ENCODE measurements at regions not wholly inside any gene's neighbourhood (a gene's known extent, or its start where the extent isn't known, plus 50 kb on each side); places are given as distances from the start of the nearest gene placed in this dataset.

GRCh38 chr4:126385954-126386353 is 1071.2 kb downstream of the FAT4 start:
- H3K4me3 Mint-ChIP-seq: no peak overlapping the region
- no peak for ATAC-seq (ENCODE audit: low read depth)

DNA sequence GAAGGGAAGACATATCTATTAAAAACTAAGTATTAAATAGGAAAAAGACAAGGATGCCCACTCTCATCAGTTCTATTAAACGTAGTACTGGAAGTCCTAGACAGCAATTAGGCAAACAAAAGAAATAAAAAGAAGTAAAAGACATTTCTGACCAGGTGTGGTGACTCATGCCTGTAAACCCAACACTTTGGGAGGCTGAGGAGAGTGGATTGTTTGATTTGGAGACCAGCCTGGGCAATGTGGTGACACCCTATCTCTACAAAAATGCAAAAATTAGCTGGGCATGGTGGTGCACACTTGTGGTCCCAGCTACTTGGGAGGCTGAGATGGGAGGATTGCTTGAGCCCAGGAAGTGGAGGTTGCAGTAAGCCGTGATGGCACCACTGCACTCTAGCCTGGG is 1071.8 kb downstream of the FAT4 start:
- peaks cover 2% of the 10 kb centered on the region for H3K9me3 Mint-ChIP-seq (ENCODE audit: insufficient read depth)
- H3K27ac ChIP-seq (ENCODE audit: low read length in 2 of 2): no peak overlapping the region
- no CpG with 5 or more reads among the region's 2 CpGs for WGBS (ENCODE audit: insufficient coverage)
- H3K9ac ChIP-seq (ENCODE audit: low read length): no peak overlapping the region
- no peaks in the 10 kb centered on the region for H3K36me3 ChIP-seq (replicated peaks in 1 of 2; ENCODE audit: control extremely low read depth in 1 of 2, control insufficient read depth in 1 of 2, extremely low read depth in 1 of 2, insufficient read depth in 2 of 2, low read length in 1 of 2)
- ChIA-PET CTCF (no interaction called here), POLR2A (no interaction called here)
- TF ChIP-seq EZH2 (IDR thresholded peaks at IDR 0.05; ENCODE audit: borderline replicate concordance, insufficient read depth, low read depth, low read length, poor library complexity, severe bottlenecking) (no peak), CTCF (IDR thresholded peaks at IDR 0.05) (no peak)
- no peak for ATAC-seq (ENCODE audit: low read depth)
- H3K4me3 Mint-ChIP-seq: no peak overlapping the region
- H2AFZ ChIP-seq (ENCODE audit: insufficient read depth, low read depth, low read length, poor library complexity, severe bottlenecking): no peak overlapping the region
- H3K4me3 ChIP-seq (ENCODE audit: control extremely low read depth in 1 of 5, extremely low read depth in 1 of 5, insufficient read depth in 1 of 5, low read depth in 2 of 5, low read length in 4 of 5): no peak overlapping the region
- H3K27me3 ChIP-seq (replicated peaks in 1 of 4; ENCODE audit: control extremely low read depth in 1 of 4, control insufficient read depth in 3 of 4, insufficient read depth in 4 of 4, low read length in 3 of 4): no peaks in the 10 kb centered on the region
- no peaks in the 10 kb centered on the region for H3K79me2 ChIP-seq (ENCODE audit: control insufficient read depth, insufficient read depth, low read length)
- DNase-seq: no peak
- no peak overlapping the region for H3K4me2 ChIP-seq (replicated peaks; ENCODE audit: low read depth, low read length, poor library complexity, severe bottlenecking)
- H3K9me3 ChIP-seq (ENCODE audit: control extremely low read depth in 1 of 3, control insufficient read depth in 2 of 3, insufficient read depth in 1 of 3, low read length in 2 of 3): no peaks in the 10 kb centered on the region
- H3K27ac Mint-ChIP-seq: no peak overlapping the region
- intact Hi-C loops (cut with micrococcal nuclease): no loop called here
- no peaks in the 10 kb centered on the region for H3K4me1 ChIP-seq (ENCODE audit: control insufficient read depth in 2 of 2, insufficient read depth in 2 of 2, low read length in 2 of 2)
- no peaks in the 10 kb centered on the region for H4K20me1 ChIP-seq (ENCODE audit: control insufficient read depth, insufficient read depth, low read length, poor library complexity, severe bottlenecking)
- H3K4me1 Mint-ChIP-seq: no peaks in the 10 kb centered on the region
- H3K27me3 Mint-ChIP-seq: no peaks in the 10 kb centered on the region

More at GRCh38 chr4:126385954-126386353, 1071.2 kb downstream of the FAT4 start:
- no peak for DNase-seq
- H3K9ac ChIP-seq (ENCODE audit: low read length): no peak overlapping the region
- no peak overlapping the region for H3K4me3 ChIP-seq (ENCODE audit: control extremely low read depth in 1 of 5, extremely low read depth in 1 of 5, insufficient read depth in 1 of 5, low read depth in 2 of 5, low read length in 4 of 5)
- POLR2A ChIA-PET: no interaction called here
- intact Hi-C loops (cut with micrococcal nuclease): no loop called here
- no peaks in the 10 kb centered on the region for H3K27me3 ChIP-seq (replicated peaks in 1 of 4; ENCODE audit: control extremely low read depth in 1 of 4, control insufficient read depth in 3 of 4, insufficient read depth in 4 of 4, low read length in 3 of 4)
- H3K4me2 ChIP-seq (replicated peaks; ENCODE audit: low read depth, low read length, poor library complexity, severe bottlenecking): no peak overlapping the region
- CTCF ChIA-PET: no interaction called here
- no peak overlapping the region for H2AFZ ChIP-seq (ENCODE audit: insufficient read depth, low read depth, low read length, poor library complexity, severe bottlenecking)
- H3K4me1 Mint-ChIP-seq: no peaks in the 10 kb centered on the region
- TF ChIP-seq CTCF (IDR thresholded peaks at IDR 0.05) (no peak), EZH2 (IDR thresholded peaks at IDR 0.05; ENCODE audit: borderline replicate concordance, insufficient read depth, low read depth, low read length, poor library complexity, severe bottlenecking) (no peak)
- no peaks in the 10 kb centered on the region for H3K36me3 ChIP-seq (replicated peaks in 1 of 2; ENCODE audit: control extremely low read depth in 1 of 2, control insufficient read depth in 1 of 2, extremely low read depth in 1 of 2, insufficient read depth in 2 of 2, low read length in 1 of 2)
- H3K9me3 ChIP-seq (ENCODE audit: control extremely low read depth in 1 of 3, control insufficient read depth in 2 of 3, insufficient read depth in 1 of 3, low read length in 2 of 3): no peaks in the 10 kb centered on the region
- H3K27me3 Mint-ChIP-seq: no peaks in the 10 kb centered on the region
- peaks cover 2% of the 10 kb centered on the region for H3K9me3 Mint-ChIP-seq (ENCODE audit: insufficient read depth)
- no peaks in the 10 kb centered on the region for H3K79me2 ChIP-seq (ENCODE audit: control insufficient read depth, insufficient read depth, low read length)
- no peaks in the 10 kb centered on the region for H3K4me1 ChIP-seq (ENCODE audit: control insufficient read depth in 2 of 2, insufficient read depth in 2 of 2, low read length in 2 of 2)
- no peaks in the 10 kb centered on the region for H4K20me1 ChIP-seq (ENCODE audit: control insufficient read depth, insufficient read depth, low read length, poor library complexity, severe bottlenecking)
- H3K27ac ChIP-seq (ENCODE audit: low read length in 2 of 2): no peak overlapping the region
- no peak overlapping the region for H3K27ac Mint-ChIP-seq

Measured in B cell (primary cell).